Skeletal muscle satellite cell (primary cell): ENCODE measurements at regions not wholly inside any gene's neighbourhood (a gene's known extent, or its start where the extent isn't known, plus 50 kb on each side); places are given as distances from the start of the nearest gene placed in this dataset.
"Not testable (repeated sequence)": the region's sequence is repeated elsewhere in the genome, so short reads cannot be mapped to it uniquely, and the experiment has no call there.

ENCODE experiments used
- H3K27me3 ChIP-seq: 2 replicates; pipeline ENCODE4 v1.7.0; 2013; ENCODE audit warnings: low read length; ENCODE audit not compliant: control insufficient read depth, insufficient read depth
- H3K36me3 ChIP-seq: 2 replicates; pipeline ENCODE4 v1.7.0; 2013; ENCODE audit warnings: mild to moderate bottlenecking, control low read depth, low read length; ENCODE audit not compliant: insufficient read depth
- H3K4me1 ChIP-seq: 2 replicates; pipeline ENCODE4 v1.7.0; 2013; ENCODE audit warnings: low read length; ENCODE audit not compliant: control insufficient read depth, insufficient read depth
- H3K4me2 ChIP-seq: 2 replicates; pipeline ENCODE4 v1.7.0; 2013; ENCODE audit warnings: mild to moderate bottlenecking, low read length
- H3K4me3 ChIP-seq: 2 replicates; pipeline ENCODE4 v1.7.0; 2013; ENCODE audit warnings: low read length
- H3K9ac ChIP-seq: 2 replicates; pipeline ENCODE4 v1.7.0; 2013; ENCODE audit warnings: mild to moderate bottlenecking, low read depth, low read length, moderate library complexity
- H3K9me3 ChIP-seq: replicated peaks from 2 replicates; pipeline ENCODE4 v1.7.0; 2013; ENCODE audit warnings: mild to moderate bottlenecking, control low read depth, low read length

- Histone ChIP-seq H3K36me3 (no peaks in the 10 kb centered on the region), H3K9me3 (peaks cover 6% of the 10 kb centered on the region)
Measured at GRCh38 chr6:86251106-86251505, 608.4 kb upstream of the SYNCRIP start.

GRCh38 chr6:86217906-86218305, 575.2 kb upstream of the SYNCRIP start:
- Histone ChIP-seq H3K9ac (no peak overlapping the region), H3K27me3 (no peaks in the 10 kb centered on the region), H3K36me3 (no peaks in the 10 kb centered on the region), H3K4me3 (no peak overlapping the region), H3K4me2 (no peak overlapping the region), H3K9me3 (no peaks in the 10 kb centered on the region), H3K4me1 (no peaks in the 10 kb centered on the region)

More at GRCh38 chr6:86251106-86251505, 608.4 kb upstream of the SYNCRIP start:
- Histone ChIP-seq H3K4me1 (no peaks in the 10 kb centered on the region), H3K9ac (no peak overlapping the region), H3K4me3 (no peak overlapping the region), H3K27me3 (no peaks in the 10 kb centered on the region), H3K4me2 (no peak overlapping the region)

DNA sequence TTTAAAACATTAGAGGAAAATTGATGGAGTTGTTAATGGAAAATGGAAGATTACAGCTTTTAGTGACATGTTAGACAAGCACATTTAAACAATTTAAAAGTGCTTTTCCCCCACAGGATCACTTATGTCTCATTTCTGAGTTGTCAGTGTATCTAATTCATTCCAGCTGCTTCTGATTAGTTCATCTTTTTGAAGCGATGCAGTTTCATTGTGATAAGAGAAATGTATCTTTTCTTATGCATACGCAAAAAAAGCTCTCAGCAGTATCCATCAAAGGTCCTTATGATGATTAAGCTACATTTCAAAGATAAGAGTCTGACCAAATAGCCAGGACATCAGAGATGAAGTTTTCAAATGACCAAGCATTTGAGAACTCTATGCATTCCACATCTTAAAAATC, 572.6 kb upstream of the SYNCRIP start:
- Histone ChIP-seq H3K4me1 (no peaks in the 10 kb centered on the region), H3K9me3 (no peaks in the 10 kb centered on the region), H3K4me2 (no peak overlapping the region), H3K4me3 (no peak overlapping the region), H3K27me3 (no peaks in the 10 kb centered on the region), H3K36me3 (no peaks in the 10 kb centered on the region), H3K9ac (no peak overlapping the region)

DNA sequence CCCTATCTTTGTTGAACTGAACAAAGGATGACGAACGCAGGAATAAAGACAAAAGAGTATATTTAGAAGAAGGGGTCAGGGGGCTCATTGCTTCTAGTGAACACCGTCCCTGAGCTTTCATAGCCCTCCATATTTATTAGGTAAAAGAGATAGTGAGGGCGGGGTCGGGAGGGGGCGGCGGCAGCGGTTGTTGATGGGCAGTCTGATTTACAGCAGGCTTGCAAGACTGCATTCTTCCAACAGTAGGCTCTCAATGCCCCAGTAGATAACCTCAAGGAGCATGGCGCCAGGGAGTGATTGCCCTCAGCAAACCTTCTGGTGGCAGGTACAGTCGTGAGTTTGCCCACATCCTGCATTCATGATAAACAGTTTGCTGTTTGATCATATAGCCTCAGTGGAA, 563.3 kb upstream of the SYNCRIP start:
- H3K4me2 ChIP-seq = no peak overlapping the region
- H3K4me1 ChIP-seq = no peaks in the 10 kb centered on the region
- no peak overlapping the region for H3K4me3 ChIP-seq
- H3K9ac ChIP-seq = no peak overlapping the region
- no peaks in the 10 kb centered on the region for H3K36me3 ChIP-seq
- no peaks in the 10 kb centered on the region for H3K27me3 ChIP-seq
- H3K9me3 ChIP-seq = no peaks in the 10 kb centered on the region

- no peaks in the 10 kb centered on the region for H3K4me1 ChIP-seq
- no peak overlapping the region for H3K4me3 ChIP-seq
- H3K4me2 ChIP-seq = no peak overlapping the region
- H3K9me3 ChIP-seq = no peaks in the 10 kb centered on the region
- no peaks in the 10 kb centered on the region for H3K27me3 ChIP-seq
- no peaks in the 10 kb centered on the region for H3K36me3 ChIP-seq
- H3K9ac ChIP-seq = no peak overlapping the region
Measured at GRCh38 chr6:86203044-86203443, 560.4 kb upstream of the SYNCRIP start.

DNA sequence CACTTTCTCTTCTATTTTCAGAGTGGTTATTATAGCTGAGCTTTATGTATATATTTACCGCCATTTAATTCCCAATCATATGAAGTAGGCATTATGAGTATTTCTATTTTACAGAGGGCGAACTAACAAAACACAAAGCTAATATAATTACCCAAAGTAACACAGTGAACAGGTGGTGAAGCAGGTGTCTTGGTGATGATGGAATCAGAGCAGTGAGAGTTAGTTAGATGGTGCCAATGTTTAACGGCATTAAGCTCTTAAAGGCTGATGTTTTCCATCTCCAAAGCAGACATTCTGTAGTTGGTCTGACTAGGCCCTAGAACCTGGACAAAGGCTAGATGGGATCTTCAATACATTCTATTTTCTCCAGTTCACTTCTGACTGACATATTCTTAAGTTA, 551.1 kb upstream of the SYNCRIP start:
- Histone ChIP-seq H3K4me3 (no peak overlapping the region), H3K9ac (no peak overlapping the region), H3K36me3 (no peaks in the 10 kb centered on the region), H3K27me3 (no peaks in the 10 kb centered on the region), H3K4me1 (no peaks in the 10 kb centered on the region), H3K9me3 (no peaks in the 10 kb centered on the region), H3K4me2 (no peak overlapping the region)

DNA sequence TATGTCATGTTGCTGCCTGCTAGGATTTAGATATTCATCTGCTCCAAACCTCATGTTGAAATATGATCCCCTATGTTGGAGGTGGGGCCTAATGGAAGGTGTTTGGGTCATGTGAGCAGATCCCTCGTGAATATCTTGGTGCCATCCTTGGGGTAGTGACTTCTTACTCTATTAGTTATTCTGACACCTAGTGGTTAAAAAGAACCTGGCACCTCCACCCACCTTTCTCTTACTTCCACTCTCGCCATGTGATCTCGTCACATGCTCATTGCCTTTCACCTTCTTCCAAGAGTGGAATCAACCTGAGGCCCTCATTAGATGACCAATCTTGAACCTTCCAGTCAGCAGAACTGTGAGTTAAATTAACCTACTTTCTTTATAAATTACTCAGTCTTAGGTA, 549.4 kb upstream of the SYNCRIP start:
- H3K36me3 ChIP-seq = no peaks in the 10 kb centered on the region
- no peak overlapping the region for H3K9ac ChIP-seq
- no peak overlapping the region for H3K4me3 ChIP-seq
- peaks cover 5% of the 10 kb centered on the region for H3K9me3 ChIP-seq
- no peak overlapping the region for H3K4me2 ChIP-seq
- H3K27me3 ChIP-seq = no peaks in the 10 kb centered on the region
- H3K4me1 ChIP-seq = no peaks in the 10 kb centered on the region

- not testable (repeated sequence) for H3K9me3 ChIP-seq, H3K4me1 ChIP-seq, H3K27me3 ChIP-seq, H3K9ac ChIP-seq, H3K36me3 ChIP-seq, H3K4me2 ChIP-seq, H3K4me3 ChIP-seq
Measured at GRCh38 chr6:86175149-86175548, 532.5 kb upstream of the SYNCRIP start.

- H3K9ac ChIP-seq = no peak overlapping the region
- no peak overlapping the region for H3K4me3 ChIP-seq
- H3K27me3 ChIP-seq = no peaks in the 10 kb centered on the region
Measured at GRCh38 chr6:86154852-86155251, 512.2 kb upstream of the SYNCRIP start.

GRCh38 chr6:86153521-86153920, 510.8 kb upstream of the SYNCRIP start:
- Histone ChIP-seq H3K36me3 (no peaks in the 10 kb centered on the region), H3K27me3 (no peaks in the 10 kb centered on the region), H3K4me1 (no peaks in the 10 kb centered on the region), H3K9ac (no peak overlapping the region), H3K4me2 (no peak overlapping the region), H3K4me3 (no peak overlapping the region), H3K9me3 (no peaks in the 10 kb centered on the region)

More at GRCh38 chr6:86154852-86155251, 512.2 kb upstream of the SYNCRIP start:
- no peak overlapping the region for H3K4me2 ChIP-seq
- H3K36me3 ChIP-seq = no peaks in the 10 kb centered on the region
- H3K4me1 ChIP-seq = no peaks in the 10 kb centered on the region
- H3K9me3 ChIP-seq = no peaks in the 10 kb centered on the region

DNA sequence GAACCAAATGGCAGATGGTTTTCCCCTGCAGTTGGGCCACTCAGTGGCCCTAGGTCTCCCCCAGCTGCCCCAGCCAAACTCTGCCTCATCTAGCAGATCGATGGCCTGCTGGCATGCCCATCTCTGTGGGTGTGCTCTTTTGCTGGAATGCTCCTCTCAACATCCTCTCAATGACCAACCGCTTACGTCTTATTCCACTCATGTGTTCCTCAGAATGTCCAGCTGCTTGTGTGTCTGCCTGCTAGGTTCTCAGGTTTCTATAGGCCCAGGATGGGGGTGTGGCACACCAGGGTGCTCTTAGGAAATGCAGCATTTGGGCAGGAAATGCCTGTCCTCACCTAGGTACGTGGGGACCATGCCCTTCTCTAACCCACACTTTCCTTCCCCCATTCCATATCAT, 509.9 kb upstream of the SYNCRIP start:
- Histone ChIP-seq H3K4me3 (no peak overlapping the region), H3K9me3 (no peaks in the 10 kb centered on the region), H3K4me2 (no peak overlapping the region), H3K27me3 (no peaks in the 10 kb centered on the region), H3K9ac (no peak overlapping the region), H3K36me3 (no peaks in the 10 kb centered on the region), H3K4me1 (no peaks in the 10 kb centered on the region)

- H3K27me3 ChIP-seq = no peaks in the 10 kb centered on the region
- H3K4me1 ChIP-seq = no peaks in the 10 kb centered on the region
- H3K4me3 ChIP-seq = no peak overlapping the region
- H3K9ac ChIP-seq = no peak overlapping the region
- H3K4me2 ChIP-seq = no peak overlapping the region
- no peaks in the 10 kb centered on the region for H3K36me3 ChIP-seq
- H3K9me3 ChIP-seq = no peaks in the 10 kb centered on the region
Measured at GRCh38 chr6:86148586-86148985, 505.9 kb upstream of the SYNCRIP start.
